Ascending aorta (tissue), 2 donors: ENCODE measurements at regions not wholly inside any gene's neighbourhood (a gene's known extent, or its start where the extent isn't known, plus 50 kb on each side); places are given as distances from the start of the nearest gene placed in this dataset.

Experiments
- DNase-seq, 2 donors: peaks; one replicate each; pipeline ENCODE4 v3.0.0-alpha.2; 2019; ENCODE audit warnings: low spot score in 2 of 2
- H3K27ac ChIP-seq, 2 donors: fragments of 200-600 bp; sonication (generic); one replicate each; pipeline ENCODE4 v1.5.1; 2016 to 2017; ENCODE audit warnings: mild to moderate bottlenecking in 1 of 2
- H3K27me3 ChIP-seq: fragments of 200-600 bp; sonication (generic); one replicate; pipeline ENCODE4 v1.5.1; 2017
- H3K36me3 ChIP-seq, 2 donors: fragments of 200-600 bp; sonication (generic); one replicate each; pipeline ENCODE4 v1.5.1; 2016
- H3K4me1 ChIP-seq, 2 donors: fragments of 200-600 bp; sonication (generic); one replicate each; pipeline ENCODE4 v1.5.1; 2016 to 2017; ENCODE audit warnings: mild to moderate bottlenecking in 1 of 2
- H3K4me3 ChIP-seq, 2 donors: fragments of 200-600 bp; sonication (generic); one replicate each; pipeline ENCODE4 v1.5.1; 2016 to 2017; ENCODE audit warnings: mild to moderate bottlenecking in 1 of 2
- H3K9me3 ChIP-seq, 2 donors: fragments of 200-600 bp; sonication (generic); one replicate each; pipeline ENCODE4 v1.5.1; 2016
- intact Hi-C: fragments of 100-400 bp; cut with DNase I; formaldehyde crosslinking; loops from one replicate; pipeline ENCODE4 v1.15.1; 2023
- TF ChIP-seq, protein P1 (sequence below), 3 experiments: fragments of 200-600 bp in 2 of 3; fragments of 450-650 bp in 1 of 3; sonication (generic) in 2 of 3; IDR thresholded peaks; one replicate each; pipeline ENCODE4 v1.5.1; 2016 to 2019; ENCODE audit warnings: antibody characterized with exemption in 3 of 3, mild to moderate bottlenecking in 1 of 3, moderate library complexity in 1 of 3

DNA sequence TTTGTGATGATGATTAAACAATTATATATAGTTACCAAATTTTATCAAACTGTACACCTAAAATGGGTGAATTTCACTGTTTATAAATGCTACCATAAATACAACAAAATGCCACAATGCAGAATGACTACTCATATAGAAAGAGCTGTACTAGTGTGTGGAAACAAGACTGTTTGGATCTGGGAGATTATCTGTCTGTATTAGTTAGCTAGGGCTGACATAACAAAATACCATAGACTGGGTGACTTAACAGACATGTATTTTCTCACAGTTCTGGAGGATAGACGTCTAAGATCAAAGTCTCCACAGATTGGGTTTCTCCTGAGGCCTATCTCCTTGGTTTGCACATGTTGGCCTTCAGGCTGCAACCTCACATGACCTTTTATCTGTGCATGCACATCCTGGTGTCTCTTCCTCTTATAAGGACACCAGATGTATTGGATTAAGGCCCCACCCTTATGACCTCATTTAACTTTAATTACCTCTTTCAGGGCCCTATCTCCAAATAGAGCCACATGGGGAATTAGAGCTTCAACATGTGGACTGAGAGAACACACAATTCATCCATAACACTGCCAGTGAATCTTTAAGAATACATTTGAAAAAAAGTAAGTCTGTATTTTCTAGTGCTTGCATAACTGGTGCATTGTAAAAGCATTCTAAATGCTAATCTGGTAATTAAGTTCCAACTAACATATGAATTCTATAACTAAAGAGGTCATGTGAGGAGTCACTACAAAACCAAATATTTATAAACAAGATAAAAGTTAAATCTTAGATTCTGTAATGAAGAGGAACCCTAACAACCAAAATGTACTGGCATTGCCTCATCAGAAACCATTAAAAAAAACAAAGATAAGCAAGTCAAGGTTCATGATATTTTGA, 699.6 kb downstream of the NYAP2 start:
- DNase-seq = no peak
- H3K27ac ChIP-seq = no peak overlapping the region
- no peaks in the 10 kb centered on the region for H3K27me3 ChIP-seq
- no peaks in the 10 kb centered on the region for H3K9me3 ChIP-seq
- H3K4me1 ChIP-seq = no peaks in the 10 kb centered on the region
- TF ChIP-seq, protein P1, sequence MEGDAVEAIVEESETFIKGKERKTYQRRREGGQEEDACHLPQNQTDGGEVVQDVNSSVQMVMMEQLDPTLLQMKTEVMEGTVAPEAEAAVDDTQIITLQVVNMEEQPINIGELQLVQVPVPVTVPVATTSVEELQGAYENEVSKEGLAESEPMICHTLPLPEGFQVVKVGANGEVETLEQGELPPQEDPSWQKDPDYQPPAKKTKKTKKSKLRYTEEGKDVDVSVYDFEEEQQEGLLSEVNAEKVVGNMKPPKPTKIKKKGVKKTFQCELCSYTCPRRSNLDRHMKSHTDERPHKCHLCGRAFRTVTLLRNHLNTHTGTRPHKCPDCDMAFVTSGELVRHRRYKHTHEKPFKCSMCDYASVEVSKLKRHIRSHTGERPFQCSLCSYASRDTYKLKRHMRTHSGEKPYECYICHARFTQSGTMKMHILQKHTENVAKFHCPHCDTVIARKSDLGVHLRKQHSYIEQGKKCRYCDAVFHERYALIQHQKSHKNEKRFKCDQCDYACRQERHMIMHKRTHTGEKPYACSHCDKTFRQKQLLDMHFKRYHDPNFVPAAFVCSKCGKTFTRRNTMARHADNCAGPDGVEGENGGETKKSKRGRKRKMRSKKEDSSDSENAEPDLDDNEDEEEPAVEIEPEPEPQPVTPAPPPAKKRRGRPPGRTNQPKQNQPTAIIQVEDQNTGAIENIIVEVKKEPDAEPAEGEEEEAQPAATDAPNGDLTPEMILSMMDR (IDR thresholded peaks at IDR 0.05) = no peak
- H3K36me3 ChIP-seq = no peaks in the 10 kb centered on the region
- intact Hi-C loops = no loop called here
- no peak overlapping the region for H3K4me3 ChIP-seq

DNA sequence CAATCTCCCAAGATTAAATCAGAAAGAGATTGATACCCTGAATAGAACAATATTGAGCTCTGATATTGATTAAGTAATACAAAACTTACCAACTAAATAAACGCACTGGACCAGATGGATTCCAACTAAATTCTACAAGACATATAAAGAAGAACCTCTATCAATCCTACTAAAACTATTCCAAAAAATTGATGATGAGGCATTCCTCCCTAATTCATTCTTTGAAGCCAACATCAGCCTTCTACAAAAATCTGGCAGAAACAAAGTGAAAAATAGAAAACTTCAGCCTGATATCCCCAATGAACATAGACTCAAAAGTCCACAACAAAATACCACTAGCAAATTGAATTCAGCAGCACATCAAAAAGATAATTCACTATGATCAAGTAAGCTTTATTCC, 695.5 kb downstream of the NYAP2 start:
- no peaks in the 10 kb centered on the region for H3K27me3 ChIP-seq
- intact Hi-C loops = no loop called here
- no peak overlapping the region for H3K4me3 ChIP-seq

GRCh38 chr2:226093364-226093763, 693.9 kb downstream of the NYAP2 start:
- DNase-seq = no peak
- H3K4me3 ChIP-seq = no peak overlapping the region
- TF ChIP-seq, protein P1 (IDR thresholded peaks at IDR 0.05) = no peak
- no peaks in the 10 kb centered on the region for H3K4me1 ChIP-seq
- H3K9me3 ChIP-seq = no peaks in the 10 kb centered on the region
- H3K36me3 ChIP-seq = no peaks in the 10 kb centered on the region
- H3K27ac ChIP-seq = no peak overlapping the region
- intact Hi-C loops = no loop called here
- no peaks in the 10 kb centered on the region for H3K27me3 ChIP-seq

More for the DNA sequence above, 695.5 kb downstream of the NYAP2 start:
- Histone ChIP-seq H3K9me3 (no peaks in the 10 kb centered on the region), H3K27ac (no peak overlapping the region), H3K4me1 (no peaks in the 10 kb centered on the region), H3K36me3 (no peaks in the 10 kb centered on the region)
- no peak for DNase-seq
- TF ChIP-seq, protein P1 (IDR thresholded peaks at IDR 0.05) = no peak

GRCh38 chr2:226088366-226088674, 688.8 kb downstream of the NYAP2 start:
- no peaks in the 10 kb centered on the region for H3K4me1 ChIP-seq
- intact Hi-C loops = no loop called here
- H3K9me3 ChIP-seq = no peaks in the 10 kb centered on the region
- no peaks in the 10 kb centered on the region for H3K27me3 ChIP-seq
- H3K27ac ChIP-seq = no peak overlapping the region
- H3K4me3 ChIP-seq = no peak overlapping the region
- TF ChIP-seq, protein P1 (IDR thresholded peaks at IDR 0.05) = no peak
- H3K36me3 ChIP-seq = no peaks in the 10 kb centered on the region
- no peak for DNase-seq

DNA sequence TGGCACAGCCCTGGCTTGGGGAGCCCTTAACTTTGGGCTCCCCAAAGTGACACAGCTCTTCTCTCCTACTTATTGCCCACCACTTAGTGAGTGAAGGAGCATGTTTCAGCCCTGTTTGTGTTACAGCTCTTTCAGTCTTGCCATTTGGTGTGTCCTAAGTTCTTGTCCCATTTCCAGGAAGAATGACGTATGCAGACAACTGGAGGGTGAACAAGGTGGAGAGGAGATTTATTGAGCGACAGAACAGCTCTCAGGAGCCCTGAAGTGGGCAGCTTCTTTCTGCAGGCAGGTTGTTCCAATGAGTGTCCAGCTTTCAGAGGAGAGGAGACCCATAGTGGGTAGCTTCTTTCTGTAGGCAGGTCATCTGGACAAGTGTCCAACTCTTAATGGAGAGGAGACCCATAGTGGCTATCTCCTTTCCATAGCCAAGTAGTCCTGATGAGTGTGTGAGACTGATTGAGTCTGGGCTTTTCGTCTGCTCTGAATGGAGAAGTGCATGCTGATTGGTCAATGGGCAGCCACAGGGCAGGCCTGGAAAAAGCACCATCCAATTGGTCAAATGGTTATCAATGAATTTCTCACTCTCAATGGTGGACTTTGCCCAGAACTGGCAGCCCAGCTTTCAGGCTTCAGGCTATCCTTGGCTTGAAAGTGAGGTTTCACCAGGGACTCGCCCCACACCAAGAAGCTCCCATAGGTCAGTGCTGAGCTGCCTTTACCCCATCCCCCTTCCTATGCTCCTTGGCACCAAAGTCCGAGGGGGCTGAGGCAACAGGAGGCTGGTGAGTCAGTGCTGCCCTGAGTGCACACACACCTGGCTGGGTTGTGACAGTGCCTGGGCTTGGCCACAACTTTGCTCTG, 688.2 kb downstream of the NYAP2 start:
- TF ChIP-seq, protein P1 (IDR thresholded peaks at IDR 0.05) = no peak
- Histone ChIP-seq H3K4me3 (no peak overlapping the region), H3K27ac (no peak overlapping the region), H3K27me3 (no peaks in the 10 kb centered on the region), H3K36me3 (no peaks in the 10 kb centered on the region), H3K4me1 (no peaks in the 10 kb centered on the region), H3K9me3 (no peaks in the 10 kb centered on the region)
- no peak for DNase-seq
- intact Hi-C loops = no loop called here
